GM06990 (cell line): ENCODE measurements at regions not wholly inside any gene's neighbourhood (a gene's known extent, or its start where the extent isn't known, plus 50 kb on each side); places are given as distances from the start of the nearest gene placed in this dataset.

ENCODE experiments used
- DNase-seq: peaks from one replicate; pipeline ENCODE4 v3.0.0-alpha.2; 2011; ENCODE audit not compliant: insufficient read length; ENCODE audit errors: extremely low read depth
- H3K27me3 ChIP-seq: replicated peaks from 2 replicates; pipeline ENCODE4 v1.6.0; 2011; ENCODE audit warnings: low read length; ENCODE audit not compliant: control insufficient read depth, insufficient read depth
- H3K36me3 ChIP-seq: 2 replicates; pipeline ENCODE4 v1.5.1; 2011; ENCODE audit warnings: low read length; ENCODE audit not compliant: control insufficient read depth, insufficient read depth
- H3K4me3 ChIP-seq: replicated peaks from 2 replicates; pipeline ENCODE4 v1.5.1; 2011; ENCODE audit warnings: low read depth, mild to moderate bottlenecking, control low read depth, low read length
- TF ChIP-seq, protein P1 (sequence below): IDR thresholded peaks from 2 replicates; pipeline ENCODE4 v1.5.1; 2011; ENCODE audit warnings: low read length, control low read depth, mild to moderate bottlenecking, inconsistent platforms; ENCODE audit not compliant: insufficient read depth, poor library complexity, severe bottlenecking

DNA sequence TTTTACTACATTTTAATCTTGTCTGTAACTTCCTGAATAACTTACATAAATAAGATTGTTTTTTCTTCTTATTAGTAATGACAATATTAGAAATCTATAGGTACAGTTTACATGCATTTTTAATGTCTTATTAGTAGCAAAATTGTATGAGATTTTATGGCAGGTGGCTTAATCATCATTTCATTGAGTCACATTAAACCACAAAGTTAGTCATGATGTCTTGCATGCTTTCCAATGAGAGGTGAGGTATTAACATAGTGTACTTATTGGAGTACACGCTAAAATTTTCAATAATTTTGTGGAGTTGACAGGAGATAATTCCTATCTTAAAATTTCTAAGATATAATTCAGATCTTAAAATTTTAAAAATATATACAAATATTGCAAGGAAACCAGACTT, 989.6 kb upstream of the ARRDC3 start:
- no peak for DNase-seq

DNA sequence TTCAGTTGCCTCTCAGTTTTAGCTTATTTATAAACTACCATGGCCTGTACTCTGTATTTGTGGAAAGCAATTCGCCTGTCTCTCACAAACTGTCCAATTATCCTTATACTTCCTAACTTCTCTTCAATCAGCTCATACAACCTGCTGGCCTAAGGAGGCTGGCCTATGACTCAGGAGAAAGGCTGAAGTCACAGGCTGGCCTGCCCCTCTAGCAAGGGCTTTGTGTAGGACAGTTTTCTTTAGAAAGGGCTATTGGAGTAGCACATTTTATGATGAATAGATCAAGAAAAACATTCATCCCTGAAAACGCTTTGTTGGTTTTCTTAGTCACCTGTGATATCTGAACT, 988.7 kb upstream of the ARRDC3 start:
- Histone ChIP-seq H3K4me3 (no peak overlapping the region), H3K27me3 (no peaks in the 10 kb centered on the region), H3K36me3 (no peaks in the 10 kb centered on the region)
- TF ChIP-seq, protein P1, sequence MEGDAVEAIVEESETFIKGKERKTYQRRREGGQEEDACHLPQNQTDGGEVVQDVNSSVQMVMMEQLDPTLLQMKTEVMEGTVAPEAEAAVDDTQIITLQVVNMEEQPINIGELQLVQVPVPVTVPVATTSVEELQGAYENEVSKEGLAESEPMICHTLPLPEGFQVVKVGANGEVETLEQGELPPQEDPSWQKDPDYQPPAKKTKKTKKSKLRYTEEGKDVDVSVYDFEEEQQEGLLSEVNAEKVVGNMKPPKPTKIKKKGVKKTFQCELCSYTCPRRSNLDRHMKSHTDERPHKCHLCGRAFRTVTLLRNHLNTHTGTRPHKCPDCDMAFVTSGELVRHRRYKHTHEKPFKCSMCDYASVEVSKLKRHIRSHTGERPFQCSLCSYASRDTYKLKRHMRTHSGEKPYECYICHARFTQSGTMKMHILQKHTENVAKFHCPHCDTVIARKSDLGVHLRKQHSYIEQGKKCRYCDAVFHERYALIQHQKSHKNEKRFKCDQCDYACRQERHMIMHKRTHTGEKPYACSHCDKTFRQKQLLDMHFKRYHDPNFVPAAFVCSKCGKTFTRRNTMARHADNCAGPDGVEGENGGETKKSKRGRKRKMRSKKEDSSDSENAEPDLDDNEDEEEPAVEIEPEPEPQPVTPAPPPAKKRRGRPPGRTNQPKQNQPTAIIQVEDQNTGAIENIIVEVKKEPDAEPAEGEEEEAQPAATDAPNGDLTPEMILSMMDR, result no peak
- DNase-seq, result no peak

More for the DNA sequence above, 989.6 kb upstream of the ARRDC3 start:
- TF ChIP-seq, protein P1, result no peak
- no peaks in the 10 kb centered on the region for H3K36me3 ChIP-seq
- H3K27me3 ChIP-seq, result no peaks in the 10 kb centered on the region
- no peak overlapping the region for H3K4me3 ChIP-seq

DNA sequence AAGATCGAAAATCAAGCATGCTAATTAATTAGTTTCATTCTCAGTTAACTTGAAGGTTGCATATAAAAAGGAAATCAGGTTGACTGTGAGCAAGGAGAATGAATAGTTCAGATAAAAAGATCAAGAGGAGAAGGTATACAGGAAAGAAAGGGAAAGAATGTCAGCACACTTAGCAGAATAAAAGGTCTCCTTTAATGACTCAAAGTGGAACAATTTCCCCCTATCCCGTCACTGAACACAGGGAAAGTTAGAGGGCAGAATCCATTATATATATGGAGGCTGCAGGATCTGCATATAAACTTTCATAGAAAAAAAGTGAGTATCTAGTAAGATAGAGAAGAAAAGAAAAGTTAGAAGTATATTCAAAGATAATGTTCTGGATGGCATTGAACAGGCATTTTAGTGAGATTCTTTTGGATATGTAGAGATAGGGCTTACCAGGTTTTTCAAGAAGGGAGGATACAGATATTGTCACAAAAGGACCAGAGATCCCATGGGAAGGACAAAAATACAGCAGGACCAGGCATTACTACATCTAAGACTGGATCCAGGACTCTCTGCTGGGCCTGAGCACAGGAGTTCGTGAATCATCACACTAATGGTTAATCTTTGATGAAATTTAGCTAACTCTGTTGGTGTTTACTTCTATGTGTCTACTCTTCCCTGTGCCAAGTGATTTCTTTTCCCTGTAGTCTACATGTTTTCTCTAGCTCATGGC, 988.2 kb upstream of the ARRDC3 start:
- TF ChIP-seq, protein P1, result no peak
- Histone ChIP-seq H3K36me3 (no peaks in the 10 kb centered on the region), H3K27me3 (no peaks in the 10 kb centered on the region), H3K4me3 (no peak overlapping the region)
- DNase-seq, result no peak

DNA sequence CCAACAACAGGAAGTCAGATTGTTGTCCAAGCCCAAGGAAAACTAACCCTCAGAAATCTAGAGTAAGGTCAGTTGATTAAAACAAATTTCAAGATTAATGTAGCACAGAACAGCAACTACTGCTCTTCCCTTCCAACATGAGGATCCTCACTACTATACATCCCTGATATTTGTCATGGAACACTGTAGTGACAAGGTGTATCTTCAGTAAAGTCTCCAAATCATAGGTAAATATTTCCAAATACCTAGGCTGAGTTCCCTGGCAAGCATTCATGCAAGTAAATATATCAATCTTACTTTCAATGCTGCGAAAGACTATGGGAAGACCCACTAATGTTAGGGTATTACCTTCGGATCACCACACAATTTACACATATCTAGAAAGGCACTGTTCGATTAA, 986.9 kb upstream of the ARRDC3 start:
- TF ChIP-seq, protein P1, result no peak
- DNase-seq, result no peak
- Histone ChIP-seq H3K4me3 (no peak overlapping the region), H3K36me3 (no peaks in the 10 kb centered on the region), H3K27me3 (no peaks in the 10 kb centered on the region)

DNA sequence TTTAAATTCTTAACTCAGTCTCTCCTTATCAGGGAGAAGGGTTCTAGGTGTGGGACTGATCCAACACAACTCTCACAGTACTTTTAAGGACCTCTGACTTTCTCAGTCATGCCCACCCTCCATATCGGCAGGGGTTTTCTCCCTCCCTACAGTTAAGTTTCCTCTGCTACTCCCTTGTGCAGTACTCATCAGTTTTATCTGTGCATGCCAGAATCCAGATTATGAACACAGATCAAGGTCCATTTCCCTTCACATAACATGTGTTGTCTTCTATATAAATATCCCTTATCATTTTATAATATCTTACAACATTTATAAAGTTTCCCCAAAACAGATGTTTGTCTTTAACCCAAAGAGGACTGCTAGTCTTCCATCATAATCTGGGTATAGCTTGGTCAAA, 986.5 kb upstream of the ARRDC3 start:
- DNase-seq, result no peak
- no peaks in the 10 kb centered on the region for H3K36me3 ChIP-seq
- H3K4me3 ChIP-seq, result no peak overlapping the region
- H3K27me3 ChIP-seq, result no peaks in the 10 kb centered on the region
- TF ChIP-seq, protein P1, result no peak

DNA sequence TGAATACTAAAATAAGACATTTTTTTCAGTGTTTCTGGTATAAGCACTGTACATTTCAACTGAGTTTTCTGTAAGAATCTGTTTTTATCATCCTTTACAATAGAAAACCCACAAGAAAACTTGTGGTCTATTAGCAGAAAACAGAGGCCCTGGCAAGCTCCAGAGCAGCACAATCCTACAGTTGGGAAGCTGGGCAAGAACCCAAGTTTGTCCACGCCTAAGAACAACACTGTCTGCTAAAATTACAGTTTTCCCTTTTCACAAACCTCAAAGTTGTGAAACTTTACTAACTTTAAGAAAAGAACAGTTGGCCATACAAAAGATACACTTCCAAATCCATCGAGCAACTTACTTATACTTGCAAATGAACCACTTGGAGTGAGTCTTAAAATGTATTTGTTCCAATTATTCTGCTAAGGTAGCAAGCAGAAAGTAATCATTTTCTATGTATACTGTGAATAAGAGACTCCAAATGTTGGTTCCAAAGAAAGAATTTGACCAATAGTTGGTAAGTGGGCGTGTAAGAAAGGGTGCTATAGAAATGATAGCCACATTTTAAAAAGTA, 982.0 kb upstream of the ARRDC3 start:
- DNase-seq, result no peak
- H3K4me3 ChIP-seq, result no peak overlapping the region
- no peaks in the 10 kb centered on the region for H3K36me3 ChIP-seq
- H3K27me3 ChIP-seq, result no peaks in the 10 kb centered on the region
- TF ChIP-seq, protein P1, result no peak
